Astrocyte (in vitro differentiated cells and primary cell): ENCODE measurements at regions not wholly inside any gene's neighbourhood (a gene's known extent, or its start where the extent isn't known, plus 50 kb on each side); places are given as distances from the start of the nearest gene placed in this dataset.

Source experiments
- DNase-seq: peaks from one replicate; pipeline ENCODE4 v3.0.0-alpha.2; 2010; ENCODE audit warnings: low read depth
- FAIRE-seq: peaks from 2 replicates; lab custom pipeline; 2011; peaks lifted over from hg19 to GRCh38; lab: Jason Lieb, UNC
- H2AFZ ChIP-seq: 2 replicates; pipeline ENCODE4 v1.6.0; 2012; ENCODE audit warnings: low read depth, low read length, inconsistent platforms
- H3K27ac ChIP-seq: 2 replicates; pipeline ENCODE4 v1.5.1; 2011; ENCODE audit warnings: low read depth, low read length, inconsistent platforms
- H3K27me3 ChIP-seq: 2 replicates; pipeline ENCODE4 v1.6.0; 2011; ENCODE audit warnings: low read length, inconsistent platforms; ENCODE audit not compliant: insufficient read depth
- H3K36me3 ChIP-seq: 2 replicates; pipeline ENCODE4 v1.5.1; 2011; ENCODE audit warnings: low read length, inconsistent platforms; ENCODE audit not compliant: insufficient read depth
- H3K4me1 ChIP-seq: 2 replicates; pipeline ENCODE4 v1.5.1; 2011; ENCODE audit warnings: low read length, inconsistent platforms; ENCODE audit not compliant: insufficient read depth
- H3K4me2 ChIP-seq: 2 replicates; pipeline ENCODE4 v1.6.0; 2012; ENCODE audit warnings: low read length, inconsistent platforms
- H3K4me3 ChIP-seq: 2 replicates; pipeline ENCODE4 v1.5.1; 2011; ENCODE audit warnings: low read depth, mild to moderate bottlenecking, low read length, inconsistent platforms; ENCODE audit not compliant: insufficient read depth
- H3K79me2 ChIP-seq: 2 replicates; pipeline ENCODE4 v1.6.0; 2012; ENCODE audit warnings: mild to moderate bottlenecking, low read length, inconsistent platforms; ENCODE audit not compliant: insufficient read depth
- H3K9ac ChIP-seq: 2 replicates; pipeline ENCODE4 v1.6.0; 2012; ENCODE audit warnings: mild to moderate bottlenecking, low read length, inconsistent platforms
- H3K9me3 ChIP-seq: 2 replicates; pipeline ENCODE4 v1.5.1; 2012; ENCODE audit warnings: low read depth, mild to moderate bottlenecking, low read length, inconsistent platforms; ENCODE audit not compliant: insufficient read depth
- H4K20me1 ChIP-seq: 2 replicates; pipeline ENCODE4 v1.6.0; 2012; ENCODE audit warnings: low read length, inconsistent platforms; ENCODE audit not compliant: insufficient read depth
- H3K27ac Mint-ChIP-seq: one replicate; pipeline ENCODE4 v1.8.0; 2021; ENCODE audit warnings: mild to moderate bottlenecking, mixed read lengths; ENCODE audit not compliant: unreplicated experiment
- H3K27me3 Mint-ChIP-seq: one replicate; pipeline ENCODE4 v1.8.0; 2021; ENCODE audit warnings: low read depth, mixed read lengths; ENCODE audit not compliant: unreplicated experiment
- H3K36me3 Mint-ChIP-seq: one replicate; pipeline ENCODE4 v1.8.0; 2021; ENCODE audit warnings: low read depth, mixed read lengths; ENCODE audit not compliant: unreplicated experiment
- H3K4me1 Mint-ChIP-seq: one replicate; pipeline ENCODE4 v1.8.0; 2021; ENCODE audit warnings: low read depth, mixed read lengths; ENCODE audit not compliant: unreplicated experiment
- H3K4me3 Mint-ChIP-seq: one replicate; pipeline ENCODE4 v1.8.0; 2021; ENCODE audit warnings: mild to moderate bottlenecking, moderate library complexity, mixed read lengths; ENCODE audit not compliant: unreplicated experiment
- H3K9me3 Mint-ChIP-seq: one replicate; pipeline ENCODE4 v1.8.0; 2021; ENCODE audit warnings: mild to moderate bottlenecking, mixed read lengths; ENCODE audit not compliant: unreplicated experiment
- EZH2 ChIP-seq: IDR thresholded peaks from 2 replicates; pipeline ENCODE4 v1.6.1; 2012; ENCODE audit warnings: mild to moderate bottlenecking, low read length, inconsistent platforms; ENCODE audit not compliant: insufficient read depth
- TF ChIP-seq, protein P1 (sequence below): IDR thresholded peaks from 2 replicates; pipeline ENCODE4 v1.5.1; 2011; ENCODE audit warnings: low read depth, mild to moderate bottlenecking, inconsistent platforms, low read length, moderate library complexity; ENCODE audit not compliant: insufficient read depth

DNA sequence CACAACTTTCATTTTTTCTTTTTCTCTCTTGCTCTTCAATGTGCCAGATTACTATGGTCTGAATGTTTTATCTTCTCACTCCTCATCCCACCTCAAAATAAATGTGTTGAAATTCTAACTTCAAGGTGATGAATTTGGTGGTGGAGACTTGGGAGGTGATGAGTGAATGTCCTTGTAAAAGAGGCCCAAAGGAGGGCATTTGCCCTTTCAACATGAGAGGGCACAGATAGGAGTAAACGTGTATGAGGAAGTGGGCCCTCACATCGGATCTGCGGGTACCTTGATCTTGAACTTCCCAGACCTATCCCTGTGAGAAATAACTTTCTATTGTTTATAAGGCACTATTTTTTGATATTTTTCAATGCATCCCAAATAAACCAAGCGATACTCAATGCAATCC, 412.3 kb upstream of the ADGRL2 start:
- Mint-ChIP-seq H3K4me3 (no peak overlapping the region), H3K9me3 (no peaks in the 10 kb centered on the region), H3K4me1 (no peaks in the 10 kb centered on the region), H3K36me3 (no peaks in the 10 kb centered on the region), H3K27ac (no peak overlapping the region), H3K27me3 (no peaks in the 10 kb centered on the region)
- H3K27ac ChIP-seq = no peak overlapping the region
- H3K27me3 ChIP-seq = no peaks in the 10 kb centered on the region
- H2AFZ ChIP-seq = no peak overlapping the region
- TF ChIP-seq, protein P1, sequence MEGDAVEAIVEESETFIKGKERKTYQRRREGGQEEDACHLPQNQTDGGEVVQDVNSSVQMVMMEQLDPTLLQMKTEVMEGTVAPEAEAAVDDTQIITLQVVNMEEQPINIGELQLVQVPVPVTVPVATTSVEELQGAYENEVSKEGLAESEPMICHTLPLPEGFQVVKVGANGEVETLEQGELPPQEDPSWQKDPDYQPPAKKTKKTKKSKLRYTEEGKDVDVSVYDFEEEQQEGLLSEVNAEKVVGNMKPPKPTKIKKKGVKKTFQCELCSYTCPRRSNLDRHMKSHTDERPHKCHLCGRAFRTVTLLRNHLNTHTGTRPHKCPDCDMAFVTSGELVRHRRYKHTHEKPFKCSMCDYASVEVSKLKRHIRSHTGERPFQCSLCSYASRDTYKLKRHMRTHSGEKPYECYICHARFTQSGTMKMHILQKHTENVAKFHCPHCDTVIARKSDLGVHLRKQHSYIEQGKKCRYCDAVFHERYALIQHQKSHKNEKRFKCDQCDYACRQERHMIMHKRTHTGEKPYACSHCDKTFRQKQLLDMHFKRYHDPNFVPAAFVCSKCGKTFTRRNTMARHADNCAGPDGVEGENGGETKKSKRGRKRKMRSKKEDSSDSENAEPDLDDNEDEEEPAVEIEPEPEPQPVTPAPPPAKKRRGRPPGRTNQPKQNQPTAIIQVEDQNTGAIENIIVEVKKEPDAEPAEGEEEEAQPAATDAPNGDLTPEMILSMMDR = no peak
- no peak for TF ChIP-seq EZH2
- no peaks in the 10 kb centered on the region for H3K9me3 ChIP-seq
- H3K4me1 ChIP-seq = no peaks in the 10 kb centered on the region
- no peak overlapping the region for H3K4me3 ChIP-seq
- FAIRE-seq = no peak
- no peaks in the 10 kb centered on the region for H3K36me3 ChIP-seq
- H4K20me1 ChIP-seq = no peaks in the 10 kb centered on the region
- no peak overlapping the region for H3K4me2 ChIP-seq
- H3K9ac ChIP-seq = no peak overlapping the region
- DNase-seq = no peak
- no peaks in the 10 kb centered on the region for H3K79me2 ChIP-seq

DNA sequence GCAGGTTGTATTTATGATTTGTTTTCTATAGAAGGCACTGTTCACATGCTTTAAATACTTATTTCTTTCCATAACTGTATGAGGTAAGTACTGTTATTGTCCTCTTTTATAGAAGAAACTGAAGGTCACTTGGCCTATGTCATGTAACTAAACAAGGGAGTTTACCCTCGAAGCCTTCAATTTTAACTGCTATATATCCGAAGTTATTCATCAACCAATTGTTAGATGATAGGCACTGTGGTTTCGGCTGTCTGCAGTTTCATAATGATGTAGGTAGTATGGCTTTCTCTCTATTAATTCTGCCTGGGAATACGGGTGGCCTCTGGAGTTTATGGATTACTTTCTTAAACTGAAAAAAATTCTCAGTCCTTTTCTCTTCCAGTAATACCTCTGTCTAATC, 413.3 kb upstream of the ADGRL2 start:
- no peak overlapping the region for H3K9ac ChIP-seq
- no peaks in the 10 kb centered on the region for H3K79me2 ChIP-seq
- Mint-ChIP-seq H3K27ac (no peak overlapping the region), H3K36me3 (no peaks in the 10 kb centered on the region), H3K27me3 (no peaks in the 10 kb centered on the region), H3K4me3 (no peak overlapping the region), H3K9me3 (no peaks in the 10 kb centered on the region), H3K4me1 (no peaks in the 10 kb centered on the region)
- H2AFZ ChIP-seq = no peak overlapping the region
- no peak overlapping the region for H3K27ac ChIP-seq
- H3K36me3 ChIP-seq = no peaks in the 10 kb centered on the region
- FAIRE-seq (no peak), DNase-seq (no peak)
- no peak for TF ChIP-seq EZH2
- TF ChIP-seq, protein P1 = no peak
- H3K27me3 ChIP-seq = no peaks in the 10 kb centered on the region
- H3K4me3 ChIP-seq = no peak overlapping the region
- H3K9me3 ChIP-seq = no peaks in the 10 kb centered on the region
- no peaks in the 10 kb centered on the region for H4K20me1 ChIP-seq
- H3K4me1 ChIP-seq = no peaks in the 10 kb centered on the region
- no peak overlapping the region for H3K4me2 ChIP-seq

DNA sequence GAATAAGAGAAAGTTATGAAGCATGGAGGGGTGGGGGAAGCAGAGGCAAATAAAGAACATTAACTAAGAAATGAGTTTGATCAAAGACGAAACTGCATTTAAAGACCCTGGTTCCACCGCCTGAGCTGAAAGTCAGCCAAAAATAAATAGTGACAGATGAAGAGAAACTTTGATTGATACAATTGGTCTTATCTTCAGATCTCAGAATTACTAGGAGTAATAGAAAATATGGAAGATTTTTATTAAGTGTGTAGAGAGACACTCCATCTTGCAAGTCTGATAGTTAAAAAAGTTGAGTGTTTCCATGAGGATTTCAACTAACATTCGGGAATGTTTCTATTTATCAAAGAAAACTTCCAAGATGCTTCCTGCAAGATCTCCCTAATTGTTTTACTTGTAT, 418.2 kb upstream of the ADGRL2 start:
- Histone ChIP-seq H3K4me2 (no peak overlapping the region), H3K9me3 (no peaks in the 10 kb centered on the region), H3K79me2 (no peaks in the 10 kb centered on the region), H3K27me3 (no peaks in the 10 kb centered on the region), H3K27ac (no peak overlapping the region), H3K36me3 (no peaks in the 10 kb centered on the region), H2AFZ (no peak overlapping the region), H3K4me3 (no peak overlapping the region), H3K4me1 (no peaks in the 10 kb centered on the region), H4K20me1 (no peaks in the 10 kb centered on the region), H3K9ac (no peak overlapping the region)
- Mint-ChIP-seq H3K9me3 (no peaks in the 10 kb centered on the region), H3K4me3 (no peak overlapping the region), H3K27me3 (no peaks in the 10 kb centered on the region), H3K4me1 (no peaks in the 10 kb centered on the region), H3K36me3 (no peaks in the 10 kb centered on the region), H3K27ac (no peak overlapping the region)
- DNase-seq (no peak), FAIRE-seq (no peak)
- no peak for TF ChIP-seq EZH2
- TF ChIP-seq, protein P1 = no peak
